GM18861 (cell line): ENCODE measurements at regions not wholly inside any gene's neighbourhood (a gene's known extent, or its start where the extent isn't known, plus 50 kb on each side); places are given as distances from the start of the nearest gene placed in this dataset.
A peak's percentile ranks its signal among the peaks of the same experiment; 100 is the strongest.

Experiments used
- ATAC-seq: cut with Tn5 transposase; IDR thresholded peaks from one replicate; pipeline ENCODE4 v1.9.1; 2021; ENCODE audit not compliant: unreplicated experiment

DNA sequence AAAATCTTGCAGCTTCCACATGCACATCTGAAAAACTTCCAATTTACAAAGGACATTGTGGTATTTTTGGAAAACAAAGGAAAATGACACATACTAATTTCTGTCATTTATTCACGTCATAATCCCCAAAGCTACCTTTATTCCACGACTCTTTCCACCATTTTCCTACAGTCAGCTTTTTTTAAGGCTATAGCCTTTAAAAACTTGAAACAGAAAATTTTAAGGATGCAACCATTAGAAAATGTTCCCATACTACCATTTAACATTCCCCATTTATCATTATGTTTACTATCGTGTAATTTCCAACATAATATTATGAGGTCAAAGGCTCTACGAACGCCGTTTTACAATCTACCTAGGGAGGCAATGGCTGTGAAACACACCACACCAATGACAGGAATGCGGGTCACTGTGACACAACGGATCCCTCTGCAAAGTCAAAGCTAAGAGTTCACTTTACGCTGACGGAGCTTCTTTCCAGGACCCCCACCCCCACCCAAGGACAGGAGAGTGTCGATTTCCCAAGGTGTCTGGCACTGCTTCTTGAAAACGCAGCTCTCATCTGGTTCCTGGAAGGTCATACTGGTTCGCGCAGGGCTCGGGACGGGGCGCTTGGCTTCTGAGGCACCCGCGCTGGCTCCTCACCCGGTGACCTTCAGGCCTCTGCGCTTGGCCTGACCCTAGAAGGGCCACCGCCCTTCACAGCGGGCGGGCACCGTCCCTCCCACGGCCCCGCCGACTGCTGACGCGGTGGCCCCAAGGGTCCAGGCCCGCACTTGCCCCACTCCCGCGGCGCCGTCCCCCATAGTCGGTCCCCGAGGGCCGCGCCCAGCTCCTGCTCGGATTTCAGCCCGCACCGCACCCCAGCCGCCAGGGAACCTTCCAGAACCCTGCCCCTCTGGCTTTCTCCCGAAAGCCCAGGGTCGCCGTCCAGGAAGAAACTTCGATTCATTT, 50.5 kb upstream of the ATF3 start:
- ATAC-seq: peak; percentile 21

DNA sequence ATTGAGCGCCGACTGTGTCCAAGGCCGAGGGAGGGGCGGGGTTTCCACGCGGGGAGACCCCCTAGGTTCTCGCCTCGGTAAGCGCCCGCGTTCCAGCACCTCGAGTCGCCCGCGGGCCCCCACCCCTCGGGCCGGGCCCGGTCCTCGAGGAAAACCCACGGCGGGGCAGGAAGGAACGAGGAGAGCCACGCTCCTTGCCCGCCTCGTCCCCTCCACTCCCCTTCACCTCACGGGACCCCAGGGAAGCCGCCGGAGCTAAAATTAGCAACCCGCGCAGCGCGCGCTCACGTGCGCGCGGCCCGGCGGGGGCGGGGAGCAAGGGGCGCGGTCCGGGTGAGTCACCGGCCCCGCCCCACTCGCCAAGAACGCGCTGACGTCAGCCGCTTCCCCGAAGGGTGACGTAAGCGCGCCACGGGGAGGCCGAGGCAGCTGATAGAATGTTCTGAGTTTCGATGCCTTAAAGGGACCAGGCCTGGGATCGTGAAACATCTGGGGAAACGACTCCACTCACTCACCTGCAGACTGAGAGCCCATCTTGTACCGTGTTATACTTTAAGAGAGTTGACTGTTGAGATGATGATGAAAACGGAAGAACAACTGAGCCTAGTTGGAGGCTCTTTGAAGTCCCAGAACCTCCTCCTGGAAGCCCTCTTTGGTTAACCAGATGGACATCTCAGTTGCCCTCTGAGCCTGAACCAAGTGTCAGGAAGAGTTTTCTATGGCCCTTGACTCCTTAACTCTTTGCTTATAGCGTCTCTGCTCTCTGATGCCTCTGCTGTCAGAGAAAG, 49.7 kb upstream of the ATF3 start:
- peak; percentile 87 for ATAC-seq
